ENCODE measurements at regions not wholly inside any gene's neighbourhood (a gene's known extent, or its start where the extent isn't known, plus 50 kb on each side); places are given as distances from the start of the nearest gene placed in this dataset.

DNA sequence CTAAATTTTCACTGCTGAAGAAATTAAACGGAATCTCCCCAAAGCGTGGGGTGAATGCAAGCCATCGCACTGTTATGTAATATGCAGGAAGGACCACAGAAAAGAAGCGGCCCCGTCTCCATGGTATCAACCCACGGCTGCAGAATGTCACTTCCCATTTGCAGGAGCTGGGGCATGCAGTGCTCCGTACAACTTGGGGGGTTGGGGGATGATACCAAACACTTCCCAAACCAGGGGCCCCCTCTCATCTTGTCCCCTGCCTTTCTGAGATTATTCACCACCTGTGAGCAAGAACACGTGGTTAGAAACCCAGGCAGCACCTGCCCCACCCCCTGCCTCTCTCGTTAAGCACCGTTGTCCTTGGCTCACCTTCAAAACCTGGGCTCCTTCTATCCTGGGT lies 505.1 kb upstream of the TMEM132C start:
- Histone ChIP-seq H3K36me3 (no peaks in the 10 kb centered on the region), H3K9me3 (no peaks in the 10 kb centered on the region), H3K4me3 (no peak overlapping the region), H3K27me3 (replicated peaks; ENCODE audit: insufficient read depth) (no peaks in the 10 kb centered on the region), H3K4me1 (replicated peaks) (no peaks in the 10 kb centered on the region), H3K27ac (no peak overlapping the region)
- TF ChIP-seq POLR2A (IDR thresholded peaks at IDR 0.05) (no peak), POLR2AphosphoS5 (IDR thresholded peaks at IDR 0.05) (no peak)
- TF ChIP-seq, protein P1, sequence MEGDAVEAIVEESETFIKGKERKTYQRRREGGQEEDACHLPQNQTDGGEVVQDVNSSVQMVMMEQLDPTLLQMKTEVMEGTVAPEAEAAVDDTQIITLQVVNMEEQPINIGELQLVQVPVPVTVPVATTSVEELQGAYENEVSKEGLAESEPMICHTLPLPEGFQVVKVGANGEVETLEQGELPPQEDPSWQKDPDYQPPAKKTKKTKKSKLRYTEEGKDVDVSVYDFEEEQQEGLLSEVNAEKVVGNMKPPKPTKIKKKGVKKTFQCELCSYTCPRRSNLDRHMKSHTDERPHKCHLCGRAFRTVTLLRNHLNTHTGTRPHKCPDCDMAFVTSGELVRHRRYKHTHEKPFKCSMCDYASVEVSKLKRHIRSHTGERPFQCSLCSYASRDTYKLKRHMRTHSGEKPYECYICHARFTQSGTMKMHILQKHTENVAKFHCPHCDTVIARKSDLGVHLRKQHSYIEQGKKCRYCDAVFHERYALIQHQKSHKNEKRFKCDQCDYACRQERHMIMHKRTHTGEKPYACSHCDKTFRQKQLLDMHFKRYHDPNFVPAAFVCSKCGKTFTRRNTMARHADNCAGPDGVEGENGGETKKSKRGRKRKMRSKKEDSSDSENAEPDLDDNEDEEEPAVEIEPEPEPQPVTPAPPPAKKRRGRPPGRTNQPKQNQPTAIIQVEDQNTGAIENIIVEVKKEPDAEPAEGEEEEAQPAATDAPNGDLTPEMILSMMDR (IDR thresholded peaks at IDR 0.05), result no peak
- DNase-seq (ENCODE audit: low spot score), result no peak
- intact Hi-C loops (cut with DNase I), result no loop called here
- WGBS, result 44% methylated on average over 10 of the region's 10 CpGs

DNA sequence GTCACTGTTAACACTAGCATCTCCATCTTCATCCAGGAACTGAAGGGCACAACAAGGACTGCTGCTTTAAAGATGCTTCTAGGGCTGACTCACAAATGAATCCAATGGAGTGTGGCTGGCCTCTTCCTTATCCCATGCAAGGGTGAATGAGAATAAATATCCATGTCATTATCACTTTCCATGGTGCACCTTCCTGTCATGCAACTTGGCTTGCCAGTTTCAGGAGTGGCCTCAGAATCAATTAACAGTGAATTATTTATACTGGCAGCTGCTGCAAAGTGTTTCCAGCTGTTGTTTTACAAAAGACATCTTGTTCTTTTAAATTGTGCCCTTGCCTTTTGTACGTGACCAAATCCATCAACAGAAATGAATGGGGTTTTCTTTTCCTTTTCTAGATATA lies 499.3 kb upstream of the TMEM132C start:
- TF ChIP-seq, protein P1 (IDR thresholded peaks at IDR 0.05), result no peak
- TF ChIP-seq POLR2A (IDR thresholded peaks at IDR 0.05) (no peak), POLR2AphosphoS5 (IDR thresholded peaks at IDR 0.05) (no peak)
- H3K36me3 ChIP-seq, result no peaks in the 10 kb centered on the region
- no peak overlapping the region for H3K27ac ChIP-seq
- DNase-seq (ENCODE audit: low spot score), result no peak
- H3K9me3 ChIP-seq, result no peaks in the 10 kb centered on the region
- WGBS, result 39% methylated on average over 1 of the region's 1 CpG
- no peaks in the 10 kb centered on the region for H3K27me3 ChIP-seq (replicated peaks; ENCODE audit: insufficient read depth)
- no peaks in the 10 kb centered on the region for H3K4me1 ChIP-seq (replicated peaks)
- intact Hi-C loops (cut with DNase I), result no loop called here
- no peak overlapping the region for H3K4me3 ChIP-seq

DNA sequence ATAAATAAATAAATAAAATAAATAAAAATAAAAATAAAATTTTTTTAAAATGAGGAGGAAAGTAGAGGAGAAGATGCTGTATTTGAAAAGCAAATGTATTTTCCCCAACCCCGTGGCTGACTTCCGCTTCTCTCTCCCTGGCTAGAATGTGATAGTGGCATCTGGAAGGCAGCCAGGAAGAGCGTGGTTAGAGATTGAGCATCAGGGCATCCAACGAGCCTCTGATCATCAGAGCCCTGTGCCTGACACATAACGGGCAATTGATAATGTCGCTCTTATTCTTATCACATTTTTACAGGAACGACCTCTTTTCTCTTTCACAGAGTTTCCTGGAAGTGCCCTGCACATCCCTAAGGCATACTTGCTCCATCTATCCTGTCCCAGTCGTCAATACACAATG lies 496.9 kb upstream of the TMEM132C start:
- no peaks in the 10 kb centered on the region for H3K36me3 ChIP-seq
- intact Hi-C loops (cut with DNase I), result no loop called here
- no peak for TF ChIP-seq POLR2AphosphoS5 (IDR thresholded peaks at IDR 0.05)
- TF ChIP-seq, protein P1 (IDR thresholded peaks at IDR 0.05), result no peak
- no peak for TF ChIP-seq POLR2A (IDR thresholded peaks at IDR 0.05)
- WGBS, result 68% methylated on average over 8 of the region's 8 CpGs
- H3K4me1 ChIP-seq (replicated peaks), result no peaks in the 10 kb centered on the region
- no peaks in the 10 kb centered on the region for H3K9me3 ChIP-seq
- H3K27ac ChIP-seq, result no peak overlapping the region
- no peaks in the 10 kb centered on the region for H3K27me3 ChIP-seq (replicated peaks; ENCODE audit: insufficient read depth)
- no peak for DNase-seq (ENCODE audit: low spot score)
- no peak overlapping the region for H3K4me3 ChIP-seq

DNA sequence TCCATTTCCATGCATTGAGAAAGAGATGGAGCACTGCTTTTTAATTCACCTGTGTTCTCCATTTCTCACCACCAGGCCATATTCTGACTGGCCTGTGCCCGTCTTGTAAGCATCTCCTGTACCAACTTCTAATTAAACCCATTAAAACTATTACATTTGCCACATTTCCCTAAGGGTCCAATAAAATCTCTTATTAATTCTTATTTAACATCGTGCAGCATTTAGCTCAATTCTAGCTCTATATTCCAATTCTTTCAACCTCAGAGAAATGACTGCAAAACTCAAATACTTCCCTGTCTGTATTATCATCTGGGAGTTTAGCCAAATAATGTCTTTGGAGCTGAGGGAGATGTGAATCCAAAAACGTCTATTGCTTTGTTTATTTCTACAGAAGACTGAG lies 495.4 kb upstream of the TMEM132C start:
- H3K27me3 ChIP-seq (replicated peaks; ENCODE audit: insufficient read depth), result no peaks in the 10 kb centered on the region
- H3K9me3 ChIP-seq, result no peaks in the 10 kb centered on the region
- no peaks in the 10 kb centered on the region for H3K36me3 ChIP-seq
- no peak for DNase-seq (ENCODE audit: low spot score)
- no peaks in the 10 kb centered on the region for H3K4me1 ChIP-seq (replicated peaks)
- TF ChIP-seq POLR2AphosphoS5 (IDR thresholded peaks at IDR 0.05) (no peak), POLR2A (IDR thresholded peaks at IDR 0.05) (no peak)
- TF ChIP-seq, protein P1 (IDR thresholded peaks at IDR 0.05), result no peak
- H3K4me3 ChIP-seq, result no peak overlapping the region
- no peak overlapping the region for H3K27ac ChIP-seq
- intact Hi-C loops (cut with DNase I), result no loop called here
- WGBS, result 46% methylated on average over 3 of the region's 3 CpGs

DNA sequence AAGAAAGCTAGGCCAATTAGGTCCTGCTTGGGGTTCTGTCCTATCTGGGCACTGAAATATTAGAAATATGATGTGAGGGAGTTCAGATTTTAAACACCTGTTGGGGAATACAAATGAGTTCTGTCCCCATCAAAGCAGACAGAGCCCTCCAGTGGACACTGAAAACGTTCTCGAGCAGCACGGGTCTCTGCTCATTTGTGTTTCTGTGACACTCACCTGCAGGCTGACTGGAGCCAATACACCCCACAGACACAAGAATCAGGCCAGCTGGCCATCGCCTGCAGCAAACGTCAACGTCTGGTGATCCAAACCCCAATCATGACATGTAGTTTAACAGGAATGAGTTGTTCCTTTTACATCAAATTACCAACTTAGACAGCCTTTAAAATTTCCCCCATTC lies 493.4 kb upstream of the TMEM132C start:
- Histone ChIP-seq H3K36me3 (no peaks in the 10 kb centered on the region), H3K27ac (no peak overlapping the region), H3K4me3 (no peak overlapping the region), H3K4me1 (replicated peaks) (no peaks in the 10 kb centered on the region), H3K9me3 (no peaks in the 10 kb centered on the region), H3K27me3 (replicated peaks; ENCODE audit: insufficient read depth) (no peaks in the 10 kb centered on the region)
- WGBS, result 27% methylated on average over 6 of the region's 6 CpGs
- no peak for DNase-seq (ENCODE audit: low spot score)
- TF ChIP-seq POLR2A (IDR thresholded peaks at IDR 0.05), result no peak
- no peak for TF ChIP-seq POLR2AphosphoS5 (IDR thresholded peaks at IDR 0.05)
- TF ChIP-seq, protein P1 (IDR thresholded peaks at IDR 0.05), result no peak
- intact Hi-C loops (cut with DNase I), result no loop called here

All from prostate gland (tissue), 2 donors.